Erythroblast (primary cell): ENCODE measurements at regions not wholly inside any gene's neighbourhood (a gene's known extent, or its start where the extent isn't known, plus 50 kb on each side); places are given as distances from the start of the nearest gene placed in this dataset.

Source experiments
- GATA1 ChIP-seq: IDR thresholded peaks from 2 replicates; pipeline ENCODE4 v1.6.1; 2011; ENCODE audit warnings: low read depth, mild to moderate bottlenecking, control low read depth, low read length, moderate library complexity
- POLR2A ChIP-seq: IDR thresholded peaks from 2 replicates; pipeline ENCODE4 v1.6.1; 2011; ENCODE audit warnings: mild to moderate bottlenecking, low read length

DNA sequence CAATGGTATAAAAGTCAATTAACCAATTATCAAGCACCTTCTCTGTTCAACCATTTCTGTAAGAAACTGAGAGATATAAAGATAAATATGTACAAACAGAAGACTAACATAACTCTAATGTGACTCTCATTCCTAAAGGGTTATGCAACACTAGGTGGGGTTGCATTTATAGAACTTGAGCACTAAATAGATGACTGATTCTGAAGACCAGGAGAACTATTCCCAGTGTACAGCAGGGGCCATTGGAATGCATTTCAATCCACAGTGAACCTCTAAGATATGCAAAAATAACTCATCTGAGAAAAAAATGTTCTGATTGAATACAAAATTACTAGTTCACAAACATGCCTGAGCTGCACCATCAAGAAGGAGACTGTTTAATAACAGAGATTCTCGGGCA, 341.2 kb upstream of the STEAP1 start:
- TF ChIP-seq POLR2A = no peak
- no peak for TF ChIP-seq GATA1
